ENCODE measurements at regions not wholly inside any gene's neighbourhood (a gene's known extent, or its start where the extent isn't known, plus 50 kb on each side); places are given as distances from the start of the nearest gene placed in this dataset.

GRCh38 chr10:44822966-44823365, 88.2 kb upstream of the TMEM72 start:
- no peak for DNase-seq (ENCODE audit: low read depth, low spot score)
- no peak overlapping the region for H3K4me3 ChIP-seq (ENCODE audit: low read length)

DNA sequence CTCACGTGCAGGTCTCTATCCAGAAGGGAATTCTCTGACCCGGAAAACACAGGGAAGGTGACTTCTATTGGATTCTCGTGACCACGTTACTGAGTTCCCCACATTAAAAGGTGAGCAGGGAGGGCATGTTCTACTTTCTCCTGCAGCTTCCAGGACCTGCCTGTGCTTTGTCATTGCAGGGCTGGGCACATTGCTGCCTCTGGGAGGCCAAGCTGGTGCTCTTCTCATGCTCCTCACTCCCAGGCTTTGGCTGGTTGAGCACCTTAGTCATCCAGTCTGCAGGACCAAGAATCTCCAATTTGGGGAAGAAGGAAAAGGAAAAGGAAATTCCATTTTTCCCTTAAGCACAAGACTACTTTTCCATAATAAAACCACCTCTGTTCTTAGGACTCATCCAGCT, 86.5 kb upstream of the TMEM72 start:
- no peak for DNase-seq (ENCODE audit: low read depth, low spot score)
- no peak overlapping the region for H3K4me3 ChIP-seq (ENCODE audit: low read length)

DNA sequence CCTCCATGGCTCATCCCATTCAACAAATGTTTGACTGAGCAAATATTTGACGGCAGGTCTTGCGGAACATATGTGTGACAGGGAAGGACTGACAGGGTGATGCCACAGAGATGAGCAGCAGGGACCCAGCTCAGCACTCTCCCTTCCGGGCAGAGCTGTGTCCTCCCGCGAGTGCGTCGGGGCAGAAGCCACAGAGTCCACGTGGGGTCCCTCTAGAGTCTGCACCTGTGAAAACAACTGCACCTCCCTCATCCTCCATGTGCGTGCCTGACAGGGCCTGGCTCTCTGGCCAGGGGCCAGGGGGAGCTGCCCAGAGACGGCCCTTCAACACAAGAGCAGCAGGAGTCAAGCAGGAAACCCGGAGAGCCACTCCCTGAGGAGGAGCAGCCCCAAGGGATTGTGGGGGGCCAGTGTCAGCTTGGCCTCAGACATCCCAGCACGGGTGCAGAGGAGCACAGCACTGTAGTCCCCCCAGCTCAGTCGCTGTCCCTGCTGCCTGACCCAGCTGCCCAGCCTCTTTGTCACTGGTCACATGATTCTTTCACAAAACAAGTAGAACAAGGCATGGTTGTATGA, 83.6 kb upstream of the TMEM72 start:
- DNase-seq (ENCODE audit: low read depth, low spot score) = no peak
- no peak overlapping the region for H3K4me3 ChIP-seq (ENCODE audit: low read length)

DNA sequence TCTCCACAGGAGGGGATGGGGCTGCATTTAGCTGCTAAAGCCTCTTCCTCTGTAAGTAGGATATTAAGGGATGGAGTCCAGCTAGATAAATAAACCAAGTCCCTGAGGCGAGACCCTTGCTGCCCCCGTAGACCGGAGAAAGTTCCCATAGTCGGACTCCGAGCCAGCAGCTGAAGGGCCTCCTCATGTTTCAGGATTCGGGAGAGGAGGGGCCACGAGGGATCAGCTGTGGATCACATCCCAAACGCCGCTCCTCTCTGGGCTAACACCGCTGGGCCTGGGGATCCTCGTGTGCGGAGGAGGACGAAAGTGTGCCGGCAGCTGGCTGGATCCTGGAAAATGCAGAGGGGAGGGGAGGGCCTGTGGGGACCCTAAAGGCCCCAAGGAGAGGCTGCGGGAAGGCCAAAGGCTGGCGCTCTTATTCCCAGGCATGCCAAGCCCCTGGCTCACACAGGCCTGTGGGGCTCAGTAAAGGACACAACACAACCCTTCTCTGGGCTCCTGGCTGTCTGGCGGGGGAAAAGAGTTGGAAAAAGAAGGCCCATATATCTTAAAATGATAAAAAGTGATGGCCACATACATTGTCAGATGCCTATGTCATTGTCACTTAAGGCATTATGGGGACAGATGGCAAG, 82.5 kb upstream of the TMEM72 start:
- no peak for DNase-seq (ENCODE audit: low read depth, low spot score)
- H3K4me3 ChIP-seq (ENCODE audit: low read length) = no peak overlapping the region

DNA sequence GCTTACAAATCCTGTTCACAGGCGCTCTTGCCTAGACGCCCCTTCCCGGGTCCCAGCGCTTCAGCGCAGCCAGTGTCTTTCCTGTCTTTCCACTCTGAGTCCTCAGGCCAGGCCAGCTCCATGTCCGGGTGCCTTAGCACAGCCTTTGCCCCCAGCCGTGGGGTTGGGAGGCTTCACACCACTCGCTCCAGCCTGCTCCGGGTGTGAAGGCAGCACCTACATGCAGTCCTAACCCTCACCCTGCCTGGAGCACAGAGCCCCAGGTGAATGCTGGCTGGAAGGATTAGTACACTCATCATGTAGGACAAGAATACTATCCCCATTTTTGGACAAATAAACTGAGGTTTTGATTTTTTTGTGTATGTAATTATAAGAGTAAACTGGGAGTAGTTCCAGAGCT, 81.7 kb upstream of the TMEM72 start:
- no peak overlapping the region for H3K4me3 ChIP-seq (ENCODE audit: low read length)
- no peak for DNase-seq (ENCODE audit: low read depth, low spot score)

- no peak for DNase-seq (ENCODE audit: low read depth, low spot score)
- H3K4me3 ChIP-seq (ENCODE audit: low read length) = no peak overlapping the region
Observed at GRCh38 chr10:44830022-44830421, 81.1 kb upstream of the TMEM72 start.

DNA sequence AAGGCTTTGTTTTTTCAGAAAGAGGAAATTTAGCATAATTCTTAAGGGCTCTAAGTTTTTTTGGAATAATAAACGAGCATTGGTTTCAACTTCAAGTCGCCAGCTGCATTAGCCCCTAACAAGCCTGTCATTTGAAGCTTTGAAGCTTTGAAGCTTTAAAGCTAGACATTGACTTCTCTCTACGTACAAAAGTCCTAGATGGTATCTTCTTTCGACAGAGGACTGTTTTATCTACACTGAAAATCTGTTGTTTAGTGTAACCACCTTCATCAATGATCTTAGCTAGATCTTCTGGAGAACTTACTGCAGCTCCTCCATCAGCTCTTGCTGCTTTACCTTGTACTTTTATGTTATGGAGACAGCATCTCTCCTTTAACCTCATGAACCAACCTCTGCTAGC, 79.6 kb upstream of the TMEM72 start:
- DNase-seq (ENCODE audit: low read depth, low spot score) = peak; percentile 91
- no peak overlapping the region for H3K4me3 ChIP-seq (ENCODE audit: low read length)

DNA sequence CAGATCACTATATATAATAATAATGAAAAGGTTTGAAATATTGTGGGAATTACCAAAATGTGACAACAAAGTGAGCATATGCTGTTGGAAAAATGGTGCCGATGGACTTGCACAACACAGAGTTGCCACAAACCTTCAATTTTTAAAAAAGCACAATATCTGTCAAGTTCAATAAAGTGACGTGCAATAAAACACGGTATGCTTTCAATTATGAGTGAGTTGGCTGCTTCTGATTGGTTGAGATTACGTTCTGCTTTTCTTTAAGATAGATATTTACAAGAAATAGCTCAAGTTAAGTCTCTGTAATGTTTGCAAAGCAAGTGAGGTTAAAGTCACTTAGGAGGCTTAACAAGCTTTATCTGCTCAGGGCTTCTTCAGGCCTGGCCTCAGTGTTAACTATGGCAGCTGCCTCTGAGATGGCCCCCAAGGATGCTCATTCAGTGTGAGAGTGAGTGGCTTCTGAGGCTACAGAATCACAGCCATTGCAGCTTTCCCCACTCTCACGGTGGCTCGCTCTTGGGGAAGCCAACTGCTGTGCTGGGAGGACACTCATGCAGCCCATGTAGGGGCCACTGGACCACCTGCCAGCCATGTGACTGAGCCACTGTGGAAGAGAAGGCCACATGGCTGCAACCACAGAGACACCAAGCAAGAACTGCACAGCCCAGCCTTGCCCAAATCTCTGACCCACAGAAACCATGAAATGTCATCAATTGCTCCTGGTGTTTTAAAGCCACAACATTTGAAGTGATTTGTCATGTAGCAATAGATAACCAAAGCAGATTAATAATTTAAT, 78.3 kb upstream of the TMEM72 start:
- no peak for DNase-seq (ENCODE audit: low read depth, low spot score)
- no peak overlapping the region for H3K4me3 ChIP-seq (ENCODE audit: low read length)

DNA sequence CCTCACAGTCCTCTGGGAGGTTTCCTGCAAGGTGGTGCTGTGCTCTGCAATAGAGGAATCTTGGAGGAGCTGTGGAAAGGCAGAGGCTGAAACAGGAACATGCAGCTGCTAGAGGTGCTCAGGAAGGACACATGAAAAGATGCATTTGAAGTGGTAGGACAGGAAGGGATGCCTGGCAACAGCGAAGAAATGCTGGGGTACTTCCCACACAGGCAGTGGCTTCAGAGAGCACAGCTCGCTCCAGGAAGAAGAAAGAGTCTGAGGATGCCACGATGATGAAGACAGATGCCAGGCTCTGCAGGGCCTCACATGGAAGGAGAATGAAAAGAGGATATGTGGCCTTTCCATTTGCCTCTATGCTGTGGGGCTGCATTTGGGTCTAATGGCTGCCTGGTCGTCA, 77.0 kb upstream of the TMEM72 start:
- peak overlapping the region; percentile 5 for H3K4me3 ChIP-seq (ENCODE audit: low read length)
- DNase-seq (ENCODE audit: low read depth, low spot score) = peak; percentile 74

DNA sequence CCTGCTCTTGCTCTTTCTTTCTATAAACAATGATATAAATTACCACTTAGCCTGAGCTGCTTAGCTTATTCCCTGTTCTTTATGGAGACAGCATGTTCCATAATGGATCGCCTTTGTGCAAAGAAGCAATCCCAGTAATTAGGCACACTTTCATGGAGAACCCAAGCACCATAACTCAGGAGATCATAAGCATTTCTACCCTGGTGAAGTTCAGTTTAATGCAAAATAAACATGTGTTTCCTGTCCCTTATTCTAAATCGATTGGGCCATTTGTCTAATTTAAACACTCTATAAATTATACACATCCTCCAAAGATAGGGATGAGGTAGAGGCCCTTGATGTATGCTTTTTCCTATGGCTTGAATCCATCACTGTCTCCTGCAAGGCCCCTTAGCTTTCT, 75.8 kb upstream of the TMEM72 start:
- no peak overlapping the region for H3K4me3 ChIP-seq (ENCODE audit: low read length)
- no peak for DNase-seq (ENCODE audit: low read depth, low spot score)

GRCh38 chr10:44843484-44843883, 67.7 kb upstream of the TMEM72 start:
- H3K4me3 ChIP-seq (ENCODE audit: low read length) = no peak overlapping the region
- DNase-seq (ENCODE audit: low read depth, low spot score) = no peak

- no peak overlapping the region for H3K4me3 ChIP-seq (ENCODE audit: low read length)
- no peak for DNase-seq (ENCODE audit: low read depth, low spot score)
Observed at GRCh38 chr10:44845361-44846175, 65.6 kb upstream of the TMEM72 start.

DNA sequence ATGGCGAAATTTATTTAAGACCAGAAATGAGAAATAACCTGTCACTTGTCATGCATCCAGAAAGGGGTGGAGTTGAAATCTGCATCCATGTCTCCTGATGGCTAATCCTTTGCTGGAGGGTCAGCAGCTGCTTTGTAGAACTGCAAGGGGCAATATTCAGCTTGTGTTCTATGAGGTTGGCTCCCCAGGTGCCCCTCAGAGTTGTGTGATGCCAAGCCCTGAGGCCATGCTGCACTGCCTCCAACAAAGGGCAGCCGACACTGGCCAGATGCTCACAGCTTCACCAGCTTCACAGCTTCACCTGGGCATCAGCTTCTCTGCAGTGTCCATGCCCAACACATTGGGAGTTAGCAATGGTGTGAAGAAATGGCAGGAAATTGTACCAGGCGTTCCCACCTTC, 64.0 kb upstream of the TMEM72 start:
- DNase-seq (ENCODE audit: low read depth, low spot score) = no peak
- H3K4me3 ChIP-seq (ENCODE audit: low read length) = no peak overlapping the region

- no peak for DNase-seq (ENCODE audit: low read depth, low spot score)
- H3K4me3 ChIP-seq (ENCODE audit: low read length) = no peak overlapping the region
Observed at GRCh38 chr10:44848211-44848610, 62.9 kb upstream of the TMEM72 start.

GRCh38 chr10:44849936-44850335, 61.2 kb upstream of the TMEM72 start:
- no peak for DNase-seq (ENCODE audit: low read depth, low spot score)

GRCh38 chr10:44850356-44850934, 60.7 kb upstream of the TMEM72 start:
- H3K4me3 ChIP-seq (ENCODE audit: low read length) = no peak overlapping the region
- DNase-seq (ENCODE audit: low read depth, low spot score) = no peak

More at GRCh38 chr10:44849936-44850335, 61.2 kb upstream of the TMEM72 start:
- H3K4me3 ChIP-seq (ENCODE audit: low read length) = no peak overlapping the region

DNA sequence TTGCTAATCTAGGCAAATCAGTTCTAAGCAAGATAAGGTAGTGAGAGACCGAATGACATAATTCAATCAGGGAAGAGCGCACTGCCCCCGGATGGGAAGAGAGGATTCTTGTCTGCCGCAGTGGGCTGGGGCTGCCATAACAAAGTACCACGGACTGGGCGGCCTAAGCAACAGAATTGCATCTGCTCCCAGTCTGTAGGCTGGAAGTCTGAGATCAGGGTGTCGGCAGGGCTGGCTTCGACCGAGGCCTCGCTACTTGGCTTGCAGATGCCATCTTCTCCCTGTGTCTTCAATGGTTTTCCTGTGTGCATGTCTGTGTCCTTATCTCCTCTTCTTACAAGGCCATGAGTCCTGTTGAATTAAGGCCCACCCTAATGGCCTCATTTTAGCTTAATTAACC, 59.7 kb upstream of the TMEM72 start:
- DNase-seq (ENCODE audit: low read depth, low spot score) = no peak

DNA sequence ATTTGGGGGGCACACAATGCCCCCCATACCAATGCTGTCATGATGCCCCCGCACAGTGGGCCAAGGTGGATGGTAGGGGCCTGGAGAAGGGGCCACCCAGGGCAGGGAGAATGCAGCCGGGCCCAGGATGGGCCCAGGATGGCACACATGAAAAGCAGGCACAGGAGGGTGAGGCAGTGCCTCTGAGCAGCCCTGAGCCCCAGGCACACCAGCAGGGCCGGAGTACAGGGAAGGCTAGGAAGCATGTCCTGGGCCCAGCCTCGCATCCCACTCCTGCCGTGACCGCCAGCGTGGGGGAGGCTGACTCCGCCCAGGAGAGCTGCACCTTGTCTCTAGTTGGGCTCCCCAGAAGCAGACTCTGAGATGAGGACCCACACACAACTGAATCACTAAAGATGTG, 59.3 kb upstream of the TMEM72 start:
- H3K4me3 ChIP-seq (ENCODE audit: low read length) = no peak overlapping the region
- no peak for DNase-seq (ENCODE audit: low read depth, low spot score)

More for the DNA sequence above, 59.7 kb upstream of the TMEM72 start:
- no peak overlapping the region for H3K4me3 ChIP-seq (ENCODE audit: low read length)

DNA sequence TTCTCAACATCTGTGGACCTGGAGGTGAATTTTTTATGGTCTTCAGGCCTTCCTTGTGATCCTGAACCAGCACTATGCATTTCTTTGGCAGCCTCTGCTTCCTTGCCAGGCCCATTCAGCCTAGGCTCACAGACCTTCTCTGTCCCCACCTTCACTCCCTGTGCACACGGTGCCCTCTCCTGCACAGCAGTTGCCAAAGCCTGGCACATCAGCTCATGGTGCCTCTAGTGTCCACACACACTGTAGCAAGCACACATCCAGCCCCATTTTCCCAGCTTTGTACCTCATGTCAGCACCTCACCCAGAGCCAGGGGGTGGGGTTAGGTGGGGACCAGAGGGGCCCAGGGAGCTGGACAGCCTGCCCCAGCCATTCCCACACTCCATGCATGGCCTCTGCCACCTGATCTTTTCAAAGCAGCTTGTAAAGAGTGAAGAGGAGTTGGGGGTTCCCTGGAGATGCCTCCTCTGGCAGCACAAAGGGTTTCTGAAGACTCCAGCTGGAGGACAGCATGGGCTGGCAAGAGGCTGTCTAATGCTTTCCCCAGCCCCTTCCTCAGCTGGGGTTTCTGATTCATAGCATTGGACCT, 57.9 kb upstream of the TMEM72 start:
- DNase-seq (ENCODE audit: low read depth, low spot score) = peak; percentile 69
- H3K4me3 ChIP-seq (ENCODE audit: low read length) = no peak overlapping the region
